NT2/D1 (cell line): ENCODE measurements at regions not wholly inside any gene's neighbourhood (a gene's known extent, or its start where the extent isn't known, plus 50 kb on each side); places are given as distances from the start of the nearest gene placed in this dataset.
"Not testable (repeated sequence)": the region's sequence is repeated elsewhere in the genome, so short reads cannot be mapped to it uniquely, and the experiment has no call there.

Experiments used
- DNase-seq: peaks from one replicate; pipeline ENCODE4 v3.0.0-alpha.2; 2011; ENCODE audit warnings: low read depth, low spot score
- H3K27me3 ChIP-seq: 2 replicates; pipeline ENCODE4 v1.6.0; 2011; ENCODE audit warnings: mild to moderate bottlenecking; ENCODE audit not compliant: insufficient read length, insufficient read depth
- H3K36me3 ChIP-seq: 2 replicates; pipeline ENCODE4 v1.6.1; 2011; ENCODE audit warnings: mild to moderate bottlenecking, low read length, mixed read lengths; ENCODE audit not compliant: insufficient read depth, insufficient read length
- H3K4me1 ChIP-seq: 2 replicates; pipeline ENCODE4 v1.5.1; 2011; ENCODE audit not compliant: insufficient read depth, insufficient read length
- H3K4me3 ChIP-seq: 2 replicates; pipeline ENCODE4 v1.5.1; 2011; ENCODE audit warnings: low read depth; ENCODE audit not compliant: insufficient read length
- H3K9ac ChIP-seq: 2 replicates; pipeline ENCODE4 v1.6.0; 2011; ENCODE audit warnings: low read depth; ENCODE audit not compliant: insufficient read length
- H3K9me3 ChIP-seq: 2 replicates; pipeline ENCODE4 v1.5.1; 2011; ENCODE audit warnings: mild to moderate bottlenecking, low read length; ENCODE audit not compliant: insufficient read depth
- SUZ12 ChIP-seq: IDR thresholded peaks from 2 replicates; pipeline ENCODE4 v1.6.1; 2011; ENCODE audit not compliant: insufficient read length, insufficient read depth; ENCODE audit errors: extremely low read depth
- YY1 ChIP-seq: IDR thresholded peaks from 2 replicates; pipeline ENCODE4 v1.6.1; 2011; ENCODE audit not compliant: insufficient read length, insufficient read depth
- ZNF274 ChIP-seq: IDR thresholded peaks from 2 replicates; pipeline ENCODE4 v1.6.1; 2011; ENCODE audit warnings: mild to moderate bottlenecking, low read depth, low read length

DNA sequence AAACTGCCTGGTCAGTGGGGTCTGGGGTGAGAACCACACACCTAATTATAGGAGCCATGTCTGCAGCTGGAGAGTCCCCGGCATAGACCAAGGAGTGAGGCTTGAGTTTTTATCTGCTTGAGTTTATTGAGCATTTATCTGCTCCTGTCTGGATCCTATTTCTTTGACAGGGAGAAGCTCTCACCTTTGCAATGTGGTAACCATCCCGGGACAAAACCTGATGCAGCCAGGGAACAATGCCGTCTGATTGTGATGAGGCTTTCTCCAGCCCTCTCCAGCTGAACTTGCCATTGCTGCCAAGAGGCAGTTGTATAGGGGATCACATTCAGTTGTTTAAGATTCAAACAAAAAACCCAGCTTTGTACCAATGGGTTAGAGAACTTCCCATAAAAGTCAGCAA, 324.4 kb downstream of the TSN start:
- Histone ChIP-seq H3K4me1 (peaks cover 3% of the 10 kb centered on the region), H3K9ac (no peak overlapping the region), H3K9me3 (no peaks in the 10 kb centered on the region), H3K36me3 (no peaks in the 10 kb centered on the region), H3K27me3 (no peaks in the 10 kb centered on the region), H3K4me3 (no peak overlapping the region)
- no peak for DNase-seq
- TF ChIP-seq YY1 (no peak), ZNF274 (no peak), SUZ12 (no peak)

DNA sequence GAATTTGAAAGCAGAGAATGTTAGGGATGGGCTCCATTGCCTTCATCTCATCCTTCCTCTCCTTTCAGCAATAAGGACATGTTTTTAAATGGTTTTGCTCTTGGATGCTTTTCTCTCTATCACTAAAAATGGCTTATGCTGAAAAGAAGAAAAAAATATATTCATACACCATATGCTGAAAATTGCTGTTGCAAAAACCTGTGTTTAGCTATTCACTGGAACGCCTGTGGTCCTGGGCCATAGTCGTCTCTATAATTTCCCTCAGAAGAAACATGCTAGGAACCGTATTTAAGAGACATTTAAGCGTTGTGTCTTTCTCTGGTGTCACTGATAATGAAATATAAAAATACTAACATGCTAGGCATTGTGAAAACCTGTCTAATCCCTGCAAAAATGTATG, 324.9 kb downstream of the TSN start:
- Histone ChIP-seq H3K9ac (no peak overlapping the region), H3K27me3 (no peaks in the 10 kb centered on the region), H3K36me3 (no peaks in the 10 kb centered on the region), H3K9me3 (no peaks in the 10 kb centered on the region), H3K4me1 (peaks cover 3% of the 10 kb centered on the region), H3K4me3 (no peak overlapping the region)
- DNase-seq: no peak
- no peak for TF ChIP-seq SUZ12
- no peak for TF ChIP-seq ZNF274
- no peak for TF ChIP-seq YY1

DNA sequence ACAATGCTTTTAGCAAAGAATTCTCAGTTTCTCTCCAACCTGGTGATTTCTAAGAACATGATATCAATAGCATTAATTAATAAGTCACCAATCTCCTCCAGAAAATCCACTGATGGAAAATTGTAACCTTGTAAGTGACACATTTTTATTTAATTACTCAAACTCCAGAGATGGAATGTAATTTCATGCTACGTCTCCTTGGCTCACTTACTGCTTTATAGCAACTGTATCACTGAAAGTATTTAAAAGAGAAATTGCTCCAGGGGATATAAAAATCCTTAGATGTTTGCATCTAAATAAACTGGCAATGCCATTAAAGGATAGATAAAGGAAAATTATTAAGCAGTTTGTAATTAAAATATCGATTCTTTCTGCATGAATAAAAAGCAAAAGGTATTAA, 325.4 kb downstream of the TSN start:
- H3K9me3 ChIP-seq: no peaks in the 10 kb centered on the region
- no peaks in the 10 kb centered on the region for H3K36me3 ChIP-seq
- TF ChIP-seq ZNF274 (no peak), YY1 (no peak), SUZ12 (no peak)
- no peak overlapping the region for H3K9ac ChIP-seq
- no peak for DNase-seq
- no peaks in the 10 kb centered on the region for H3K27me3 ChIP-seq
- peaks cover 3% of the 10 kb centered on the region for H3K4me1 ChIP-seq
- H3K4me3 ChIP-seq: no peak overlapping the region

- no peaks in the 10 kb centered on the region for H3K36me3 ChIP-seq
- peaks cover 3% of the 10 kb centered on the region for H3K4me1 ChIP-seq
- no peak for DNase-seq
- no peaks in the 10 kb centered on the region for H3K9me3 ChIP-seq
- no peak overlapping the region for H3K9ac ChIP-seq
- TF ChIP-seq YY1 (no peak), ZNF274 (no peak), SUZ12 (no peak)
- H3K27me3 ChIP-seq: no peaks in the 10 kb centered on the region
- H3K4me3 ChIP-seq: no peak overlapping the region
Measured at GRCh38 chr2:122081751-122082150, 326.3 kb downstream of the TSN start.

DNA sequence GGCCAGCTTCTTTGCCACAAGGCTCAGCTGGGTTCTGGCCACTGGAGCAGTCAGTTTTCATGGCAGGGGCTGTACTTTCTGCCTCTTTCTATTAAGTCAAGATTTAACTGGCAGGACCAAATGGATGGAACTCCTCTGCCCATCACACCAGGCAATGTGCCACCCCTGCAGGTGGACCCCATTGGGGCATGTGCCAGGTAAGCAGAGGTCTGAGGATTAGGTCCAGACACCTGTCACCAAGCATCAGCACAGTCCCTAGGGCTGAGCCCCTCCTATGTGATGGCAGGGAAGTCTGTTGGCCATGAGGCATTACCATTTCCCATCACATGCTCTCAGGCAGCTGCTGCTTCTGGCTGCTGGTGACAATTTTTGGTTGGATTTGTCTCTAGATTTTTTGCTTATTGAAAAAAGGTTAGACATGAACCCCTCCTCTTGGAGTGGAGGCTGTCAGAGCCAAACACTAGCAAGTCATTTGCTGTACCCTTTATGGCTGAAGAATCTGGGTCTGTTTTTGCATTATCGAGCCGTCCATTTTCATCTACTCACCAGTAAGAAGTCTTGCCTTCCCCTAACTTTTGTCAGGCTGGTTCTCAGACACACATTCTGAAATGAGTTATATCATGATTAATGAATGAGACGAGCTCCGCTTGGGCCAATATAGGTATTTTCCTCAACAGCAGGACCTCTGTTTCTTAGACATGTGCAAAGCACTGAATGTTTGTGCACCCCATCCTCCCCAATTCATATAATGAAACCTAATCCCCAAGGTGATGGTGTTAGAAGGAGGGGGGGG, 328.0 kb downstream of the TSN start:
- Histone ChIP-seq H3K27me3 (no peaks in the 10 kb centered on the region), H3K36me3 (no peaks in the 10 kb centered on the region), H3K4me3 (no peak overlapping the region), H3K9ac (no peak overlapping the region), H3K4me1 (peaks cover 3% of the 10 kb centered on the region), H3K9me3 (no peaks in the 10 kb centered on the region)
- TF ChIP-seq ZNF274 (no peak), YY1 (no peak), SUZ12 (no peak)
- no peak for DNase-seq

DNA sequence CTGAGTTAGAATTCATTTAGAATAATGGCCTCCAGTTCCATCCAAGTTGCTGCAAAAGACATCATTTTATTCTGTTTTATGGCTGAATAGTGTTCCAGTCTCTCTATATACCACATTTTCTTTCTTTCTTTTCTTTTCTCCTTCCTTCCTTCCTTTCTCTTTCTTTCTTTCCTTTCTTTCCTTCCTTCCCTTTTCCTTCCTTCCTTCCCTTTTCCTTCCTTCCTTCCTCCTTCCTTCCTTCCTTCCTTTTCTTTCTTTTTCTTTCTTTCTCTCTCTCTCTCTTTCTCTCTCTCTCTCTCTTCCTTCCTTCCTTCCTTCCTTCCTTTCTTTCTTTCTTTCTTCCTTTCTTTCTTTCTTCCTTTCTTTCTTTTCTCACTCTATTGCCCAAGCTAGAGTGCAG, 330.2 kb downstream of the TSN start:
- H3K9me3 ChIP-seq, H3K9ac ChIP-seq, H3K36me3 ChIP-seq, H3K27me3 ChIP-seq, DNase-seq, H3K4me1 ChIP-seq, H3K4me3 ChIP-seq: not testable (repeated sequence)

DNA sequence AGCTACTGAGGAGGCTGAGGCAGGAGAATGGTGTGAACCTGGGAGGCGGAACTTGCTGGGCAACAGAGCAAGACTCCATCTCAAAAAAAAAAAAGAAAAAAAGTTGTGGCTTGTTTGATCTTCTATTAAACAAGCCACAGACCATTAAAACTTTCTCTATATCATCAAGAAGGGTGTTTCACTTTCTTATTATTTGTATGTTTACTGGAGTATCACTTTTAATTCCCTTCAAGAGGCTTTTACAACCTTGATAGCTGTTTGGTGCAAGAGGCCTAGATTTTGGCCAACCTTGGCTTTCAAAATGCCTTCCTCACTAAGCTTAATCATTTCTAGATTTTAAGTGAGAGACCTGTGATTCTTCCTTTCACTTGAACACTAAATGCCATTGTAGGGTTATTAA, 339.1 kb downstream of the TSN start:
- H3K9me3 ChIP-seq: no peaks in the 10 kb centered on the region
- H3K27me3 ChIP-seq: no peaks in the 10 kb centered on the region
- no peak for TF ChIP-seq YY1
- TF ChIP-seq ZNF274: no peak
- no peak for TF ChIP-seq SUZ12
- no peak overlapping the region for H3K9ac ChIP-seq
- no peak for DNase-seq
- H3K4me1 ChIP-seq: peaks cover 3% of the 10 kb centered on the region
- H3K4me3 ChIP-seq: no peak overlapping the region
- no peaks in the 10 kb centered on the region for H3K36me3 ChIP-seq
